HepG2 (cell line): ENCODE measurements at regions not wholly inside any gene's neighbourhood (a gene's known extent, or its start where the extent isn't known, plus 50 kb on each side); places are given as distances from the start of the nearest gene placed in this dataset.

Experiments used
- CREB1 ChIP-seq, 2 experiments: fragments of 450-650 bp in 1 of 2; IDR thresholded peaks; 2 replicates each; pipeline ENCODE4 v1.6.1; 2016 to 2017; ENCODE audit warnings: control low read depth in 1 of 2, mild to moderate bottlenecking in 1 of 2, missing compliant biosample characterization in 1 of 2, missing genetic modification characterization in 1 of 2
- RAD21 ChIP-seq: fragments of 450-650 bp; formaldehyde crosslinking; IDR thresholded peaks from 2 replicates; pipeline ENCODE4 v1.5.0; 2020; ENCODE audit warnings: mild to moderate bottlenecking
- ZBTB8A ChIP-seq: sonication (generic); formaldehyde crosslinking; IDR thresholded peaks from 2 replicates; pipeline ENCODE4 v1.4.0; 2020; ENCODE audit warnings: mild to moderate bottlenecking, low read depth, missing genetic modification reagents, borderline replicate concordance
- ZFP41 ChIP-seq: sonication (generic); formaldehyde crosslinking; IDR thresholded peaks from 2 replicates; pipeline ENCODE4 v1.4.0; 2020; ENCODE audit warnings: mild to moderate bottlenecking, missing genetic modification reagents, borderline replicate concordance
- TF ChIP-seq, protein P1 (sequence below): sonication (generic); formaldehyde crosslinking; IDR thresholded peaks from 2 replicates; pipeline ENCODE4 v1.5.0; 2020; ENCODE audit warnings: mild to moderate bottlenecking, missing genetic modification reagents, moderate library complexity
- TF ChIP-seq, protein P2 (sequence below), 2 experiments: IDR thresholded peaks; 2 replicates each; pipeline ENCODE4 v1.6.1; 2011 to 2012; ENCODE audit warnings: low read length in 2 of 2, borderline replicate concordance in 1 of 2, low read depth in 1 of 2, mild to moderate bottlenecking in 1 of 2, moderate library complexity in 1 of 2
- TF ChIP-seq, protein P3 (sequence below): sonication (generic); formaldehyde crosslinking; IDR thresholded peaks from 2 replicates; pipeline ENCODE4 v1.4.0; 2020; ENCODE audit warnings: low read depth, mild to moderate bottlenecking, missing genetic modification reagents

DNA sequence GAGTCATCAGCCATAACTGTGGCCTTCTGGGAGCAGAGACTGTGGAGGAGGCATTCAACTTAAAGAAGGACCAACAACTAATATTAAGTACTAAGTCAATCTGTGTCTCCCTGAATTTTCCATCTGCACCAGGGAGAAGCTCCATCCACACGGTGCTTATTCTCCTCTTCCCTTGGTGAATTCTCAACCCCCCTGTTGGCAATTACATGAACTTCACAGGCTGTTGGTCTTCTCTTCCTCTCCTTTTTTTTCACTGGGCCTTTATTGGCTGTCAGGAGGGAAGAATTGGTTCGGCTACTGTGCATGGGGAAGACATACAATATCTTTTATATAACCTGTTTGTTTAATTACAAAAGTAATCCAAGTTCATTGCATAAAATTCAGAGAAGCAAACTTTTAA is 152.8 kb upstream of the IRX6 start:
- TF ChIP-seq, protein P1, sequence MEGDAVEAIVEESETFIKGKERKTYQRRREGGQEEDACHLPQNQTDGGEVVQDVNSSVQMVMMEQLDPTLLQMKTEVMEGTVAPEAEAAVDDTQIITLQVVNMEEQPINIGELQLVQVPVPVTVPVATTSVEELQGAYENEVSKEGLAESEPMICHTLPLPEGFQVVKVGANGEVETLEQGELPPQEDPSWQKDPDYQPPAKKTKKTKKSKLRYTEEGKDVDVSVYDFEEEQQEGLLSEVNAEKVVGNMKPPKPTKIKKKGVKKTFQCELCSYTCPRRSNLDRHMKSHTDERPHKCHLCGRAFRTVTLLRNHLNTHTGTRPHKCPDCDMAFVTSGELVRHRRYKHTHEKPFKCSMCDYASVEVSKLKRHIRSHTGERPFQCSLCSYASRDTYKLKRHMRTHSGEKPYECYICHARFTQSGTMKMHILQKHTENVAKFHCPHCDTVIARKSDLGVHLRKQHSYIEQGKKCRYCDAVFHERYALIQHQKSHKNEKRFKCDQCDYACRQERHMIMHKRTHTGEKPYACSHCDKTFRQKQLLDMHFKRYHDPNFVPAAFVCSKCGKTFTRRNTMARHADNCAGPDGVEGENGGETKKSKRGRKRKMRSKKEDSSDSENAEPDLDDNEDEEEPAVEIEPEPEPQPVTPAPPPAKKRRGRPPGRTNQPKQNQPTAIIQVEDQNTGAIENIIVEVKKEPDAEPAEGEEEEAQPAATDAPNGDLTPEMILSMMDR (CRISPR knock-in tag), result no peak
- TF ChIP-seq ZFP41, result no peak
- TF ChIP-seq ZBTB8A (CRISPR knock-in tag), result no peak
- TF ChIP-seq, protein P2, sequence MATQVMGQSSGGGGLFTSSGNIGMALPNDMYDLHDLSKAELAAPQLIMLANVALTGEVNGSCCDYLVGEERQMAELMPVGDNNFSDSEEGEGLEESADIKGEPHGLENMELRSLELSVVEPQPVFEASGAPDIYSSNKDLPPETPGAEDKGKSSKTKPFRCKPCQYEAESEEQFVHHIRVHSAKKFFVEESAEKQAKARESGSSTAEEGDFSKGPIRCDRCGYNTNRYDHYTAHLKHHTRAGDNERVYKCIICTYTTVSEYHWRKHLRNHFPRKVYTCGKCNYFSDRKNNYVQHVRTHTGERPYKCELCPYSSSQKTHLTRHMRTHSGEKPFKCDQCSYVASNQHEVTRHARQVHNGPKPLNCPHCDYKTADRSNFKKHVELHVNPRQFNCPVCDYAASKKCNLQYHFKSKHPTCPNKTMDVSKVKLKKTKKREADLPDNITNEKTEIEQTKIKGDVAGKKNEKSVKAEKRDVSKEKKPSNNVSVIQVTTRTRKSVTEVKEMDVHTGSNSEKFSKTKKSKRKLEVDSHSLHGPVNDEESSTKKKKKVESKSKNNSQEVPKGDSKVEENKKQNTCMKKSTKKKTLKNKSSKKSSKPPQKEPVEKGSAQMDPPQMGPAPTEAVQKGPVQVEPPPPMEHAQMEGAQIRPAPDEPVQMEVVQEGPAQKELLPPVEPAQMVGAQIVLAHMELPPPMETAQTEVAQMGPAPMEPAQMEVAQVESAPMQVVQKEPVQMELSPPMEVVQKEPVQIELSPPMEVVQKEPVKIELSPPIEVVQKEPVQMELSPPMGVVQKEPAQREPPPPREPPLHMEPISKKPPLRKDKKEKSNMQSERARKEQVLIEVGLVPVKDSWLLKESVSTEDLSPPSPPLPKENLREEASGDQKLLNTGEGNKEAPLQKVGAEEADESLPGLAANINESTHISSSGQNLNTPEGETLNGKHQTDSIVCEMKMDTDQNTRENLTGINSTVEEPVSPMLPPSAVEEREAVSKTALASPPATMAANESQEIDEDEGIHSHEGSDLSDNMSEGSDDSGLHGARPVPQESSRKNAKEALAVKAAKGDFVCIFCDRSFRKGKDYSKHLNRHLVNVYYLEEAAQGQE (IDR thresholded peaks at IDR 0.05; ENCODE audit: borderline replicate concordance in 1 of 2, low read depth in 1 of 2, low read length in 2 of 2), result no peak
- TF ChIP-seq, protein P3, sequence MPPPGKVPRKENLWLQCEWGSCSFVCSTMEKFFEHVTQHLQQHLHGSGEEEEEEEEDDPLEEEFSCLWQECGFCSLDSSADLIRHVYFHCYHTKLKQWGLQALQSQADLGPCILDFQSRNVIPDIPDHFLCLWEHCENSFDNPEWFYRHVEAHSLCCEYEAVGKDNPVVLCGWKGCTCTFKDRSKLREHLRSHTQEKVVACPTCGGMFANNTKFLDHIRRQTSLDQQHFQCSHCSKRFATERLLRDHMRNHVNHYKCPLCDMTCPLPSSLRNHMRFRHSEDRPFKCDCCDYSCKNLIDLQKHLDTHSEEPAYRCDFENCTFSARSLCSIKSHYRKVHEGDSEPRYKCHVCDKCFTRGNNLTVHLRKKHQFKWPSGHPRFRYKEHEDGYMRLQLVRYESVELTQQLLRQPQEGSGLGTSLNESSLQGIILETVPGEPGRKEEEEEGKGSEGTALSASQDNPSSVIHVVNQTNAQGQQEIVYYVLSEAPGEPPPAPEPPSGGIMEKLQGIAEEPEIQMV, result no peak
- no peak for TF ChIP-seq CREB1 (IDR thresholded peaks at IDR 0.05)
- no peak for TF ChIP-seq CREB1 (CRISPR knock-in tag; IDR thresholded peaks at IDR 0.05)
- no peak for TF ChIP-seq RAD21 (CRISPR knock-in tag)
